GM04504 (cell line): ENCODE measurements at regions not wholly inside any gene's neighbourhood (a gene's known extent, or its start where the extent isn't known, plus 50 kb on each side); places are given as distances from the start of the nearest gene placed in this dataset.

ENCODE experiments used
- DNase-seq: peaks from one replicate; pipeline ENCODE4 v3.0.0-alpha.2; 2012; ENCODE audit warnings: low read depth

DNA sequence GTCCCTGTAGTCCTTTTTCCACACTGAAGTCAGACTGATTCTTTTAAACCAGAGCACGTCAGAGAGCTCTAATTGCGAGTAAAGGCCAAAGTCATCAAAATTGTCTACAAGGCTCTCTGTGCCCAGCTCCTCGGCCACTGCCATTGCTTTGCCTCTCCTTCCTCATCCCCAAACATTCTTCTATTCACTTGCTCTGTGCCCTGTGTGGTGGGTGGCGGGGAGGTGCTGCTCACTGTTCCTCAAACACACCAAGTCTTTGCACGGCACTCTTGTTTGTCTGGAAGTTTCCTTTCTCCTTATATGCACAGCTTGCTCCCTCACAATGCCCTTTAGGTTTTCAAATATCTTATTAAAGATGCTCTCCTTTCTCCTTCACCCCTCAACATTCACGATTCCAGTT is 100.1 kb upstream of the FSHR start:
- DNase-seq: no peak

DNA sequence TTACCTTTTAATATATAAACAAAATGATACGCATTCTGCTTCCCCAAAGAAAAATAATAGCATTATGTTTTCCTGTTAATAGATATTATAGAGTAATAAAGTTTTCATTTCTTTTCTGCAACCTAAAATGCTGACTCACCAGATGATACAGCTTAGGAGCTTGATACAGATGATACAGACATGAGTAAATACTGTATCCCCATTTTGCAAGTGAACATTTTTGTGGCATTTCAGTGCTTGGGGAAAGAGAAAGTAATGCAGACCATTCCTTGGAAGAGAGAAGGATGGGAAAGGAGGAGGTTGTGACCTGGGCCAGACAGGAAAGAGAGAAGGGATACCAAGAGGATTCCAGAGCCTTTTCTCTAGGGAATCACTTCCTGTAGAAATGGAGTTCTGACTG is 97.5 kb upstream of the FSHR start:
- peak; percentile 66 for DNase-seq

DNA sequence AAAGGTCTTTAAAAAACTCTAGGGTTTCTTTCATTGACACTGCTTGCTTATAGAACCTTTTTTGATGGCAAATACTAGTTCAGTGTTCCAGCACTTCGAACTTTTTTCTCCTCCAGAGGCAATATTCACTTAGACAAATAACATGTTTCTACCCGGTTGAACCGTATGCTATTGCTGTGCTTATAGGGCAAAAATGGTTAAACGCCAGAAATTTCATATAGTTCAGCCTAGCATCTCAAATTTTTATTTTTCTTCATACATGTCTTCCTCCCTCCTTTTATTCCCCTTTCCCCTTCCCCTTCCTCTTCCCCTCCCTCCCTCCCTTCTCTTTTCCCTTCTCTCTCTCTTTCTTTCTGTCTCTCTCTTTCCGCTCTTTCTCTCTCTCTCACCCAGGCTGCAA is 96.9 kb upstream of the FSHR start:
- DNase-seq: no peak

DNA sequence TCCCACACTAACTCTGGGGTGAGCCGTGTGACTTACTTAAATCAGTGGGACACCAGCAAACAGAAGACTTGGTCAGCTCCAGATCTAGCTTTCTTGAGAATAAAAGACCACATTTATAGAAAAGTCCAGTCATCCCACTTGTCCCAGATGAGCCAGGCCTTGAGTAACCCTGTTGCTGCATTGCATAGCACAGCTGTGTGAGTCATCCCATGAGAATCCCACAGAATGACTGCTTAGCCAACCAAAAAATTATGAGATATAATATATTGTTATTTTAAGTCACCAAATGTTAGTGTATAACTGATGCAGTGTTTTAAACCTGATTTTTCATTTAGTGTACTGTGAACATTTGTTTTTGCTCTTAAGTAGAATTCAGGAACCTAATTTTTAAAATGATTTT is 94.2 kb upstream of the FSHR start:
- DNase-seq: peak; percentile 90

DNA sequence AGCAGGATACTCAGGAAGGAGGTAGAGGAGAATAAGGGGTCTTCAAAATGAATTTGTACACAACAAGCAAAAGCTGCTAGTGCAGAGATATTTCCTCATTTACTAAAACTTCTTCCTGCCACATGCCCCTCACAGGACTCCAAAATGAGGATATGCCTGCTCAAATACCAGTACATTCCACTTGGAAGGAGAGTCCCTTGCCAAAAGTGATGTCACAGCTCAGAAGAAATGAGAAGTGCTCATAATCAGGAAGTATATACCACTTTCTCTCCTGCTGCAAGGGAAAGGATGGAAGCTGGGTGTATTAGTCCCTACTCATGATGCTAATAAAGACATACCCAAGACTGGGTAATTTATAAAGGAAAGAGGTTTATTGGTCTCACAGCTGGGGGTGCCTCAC is 87.7 kb upstream of the FSHR start:
- peak; percentile 17 for DNase-seq

DNA sequence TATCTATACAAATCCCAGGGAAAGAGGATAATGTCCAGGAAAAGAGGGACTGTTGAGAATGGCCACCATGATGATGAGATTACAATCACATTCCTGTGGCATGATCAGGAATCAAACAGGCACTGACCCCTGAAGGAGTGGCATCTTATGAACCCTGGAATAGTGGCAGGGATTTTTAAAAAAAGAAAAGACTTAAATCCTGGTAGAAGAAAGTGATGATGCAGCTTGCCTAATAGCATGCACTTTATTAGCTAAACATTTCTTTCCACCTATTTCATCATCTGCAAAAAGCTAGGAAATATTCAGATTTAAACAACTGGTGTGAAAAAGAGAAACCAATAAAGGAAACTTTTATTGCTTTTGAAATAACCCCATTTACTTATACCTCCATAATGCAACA is 87.2 kb upstream of the FSHR start:
- DNase-seq: no peak

DNA sequence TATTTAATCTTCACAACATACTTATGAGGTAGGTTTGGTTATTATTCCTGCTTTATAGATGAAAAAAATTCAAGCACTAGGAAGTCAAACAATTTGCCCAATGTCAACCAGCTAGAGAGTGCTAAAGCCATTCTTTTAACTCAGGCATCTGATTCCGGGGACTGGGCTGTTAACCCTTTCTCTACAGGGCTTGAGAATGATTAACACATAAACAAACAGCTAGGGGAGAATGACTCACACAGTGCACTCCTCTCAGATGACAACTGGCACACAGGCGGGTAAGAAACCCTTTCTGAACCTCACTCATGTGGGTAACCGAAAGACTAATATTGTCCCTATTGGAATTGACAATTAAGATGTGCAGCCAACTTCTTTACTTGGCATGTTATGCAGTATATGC is 86.3 kb upstream of the FSHR start:
- DNase-seq: no peak

DNA sequence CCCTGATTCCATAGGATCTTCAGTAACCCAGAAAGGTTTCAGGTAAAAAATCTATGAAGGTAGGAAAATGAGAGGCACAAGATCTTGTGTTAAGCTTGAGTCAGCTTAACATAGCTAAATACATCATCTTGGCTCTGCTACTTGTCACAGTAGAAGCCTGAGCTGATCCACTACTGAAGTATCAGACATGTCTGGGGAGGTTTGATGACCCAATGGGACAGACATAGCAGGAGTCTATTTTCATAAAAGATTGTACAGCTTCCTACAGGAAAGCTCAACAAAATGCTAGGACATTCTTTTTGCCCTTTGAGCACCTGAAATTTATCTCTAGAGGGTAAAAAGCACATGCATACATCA is 84.3 kb upstream of the FSHR start:
- no peak for DNase-seq

DNA sequence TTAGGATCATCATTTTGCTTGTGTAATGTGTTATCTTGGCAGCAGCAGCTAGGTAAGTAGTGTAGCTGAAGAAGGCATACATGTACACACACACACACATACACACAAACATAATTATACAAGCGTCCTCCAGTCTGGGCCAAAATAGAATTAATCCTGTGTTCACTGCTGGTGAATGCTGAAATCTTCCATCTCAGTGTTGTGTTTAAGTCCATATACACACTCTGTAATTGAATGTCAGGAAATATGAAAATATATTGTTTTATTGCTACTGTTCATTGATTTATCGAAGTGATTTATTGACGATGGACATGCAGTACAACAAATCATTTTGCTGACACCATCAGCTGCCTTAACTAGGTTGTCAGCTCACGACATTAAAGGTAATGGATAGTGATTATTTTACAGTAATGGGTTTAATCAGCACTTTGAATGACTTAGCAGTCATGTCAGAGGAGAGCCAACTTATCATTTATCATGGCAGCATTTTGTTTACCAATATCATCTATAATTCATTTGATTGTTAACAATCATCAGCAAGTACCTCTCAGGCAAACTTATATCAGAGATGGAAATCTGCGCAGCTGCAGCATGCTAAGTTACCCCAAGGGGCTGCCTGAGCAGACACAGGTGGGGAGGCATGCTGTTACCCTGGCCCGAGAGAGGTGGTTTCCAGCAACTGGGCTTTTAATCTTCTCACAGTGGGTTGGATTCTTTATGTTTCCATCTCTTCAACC is 83.7 kb upstream of the FSHR start:
- DNase-seq: no peak

DNA sequence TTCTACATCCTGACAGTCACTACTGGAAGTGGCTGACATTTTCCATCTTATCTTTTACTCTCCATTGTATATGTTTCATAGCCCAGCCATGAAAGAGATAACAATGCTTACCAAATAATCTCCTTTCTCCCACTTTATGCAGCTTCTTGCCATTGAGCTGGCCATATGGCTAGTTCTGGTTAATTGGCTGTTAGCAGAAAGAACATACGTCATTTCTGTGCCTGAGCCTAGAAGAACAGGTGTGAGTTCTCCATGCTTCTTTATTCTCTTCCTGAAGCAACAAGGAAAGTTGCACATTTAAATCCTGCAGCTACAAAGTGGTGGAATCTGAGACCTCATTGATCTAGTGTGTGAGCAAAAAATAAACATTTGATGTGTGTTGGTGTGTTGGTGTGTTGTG is 82.0 kb upstream of the FSHR start:
- DNase-seq: no peak

DNA sequence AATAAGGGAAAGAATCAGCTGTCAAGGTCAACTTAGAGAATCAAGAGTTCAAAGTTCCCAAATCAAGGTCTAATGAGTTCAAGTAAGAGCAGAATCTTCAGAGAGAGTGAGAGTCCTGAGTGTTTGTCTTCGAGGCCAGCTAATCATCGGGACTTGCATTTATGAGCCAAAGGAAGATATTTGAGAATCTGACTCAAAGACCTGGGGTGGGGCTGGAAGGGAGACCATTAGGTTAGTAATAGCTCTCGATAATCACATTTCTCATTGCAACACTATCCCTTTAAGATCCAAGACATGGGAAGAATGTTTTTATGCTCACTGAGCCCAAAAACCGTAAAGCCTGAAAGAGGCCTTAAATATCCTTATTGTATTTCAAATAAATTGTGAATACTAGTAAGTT is 72.0 kb upstream of the FSHR start:
- DNase-seq: no peak

DNA sequence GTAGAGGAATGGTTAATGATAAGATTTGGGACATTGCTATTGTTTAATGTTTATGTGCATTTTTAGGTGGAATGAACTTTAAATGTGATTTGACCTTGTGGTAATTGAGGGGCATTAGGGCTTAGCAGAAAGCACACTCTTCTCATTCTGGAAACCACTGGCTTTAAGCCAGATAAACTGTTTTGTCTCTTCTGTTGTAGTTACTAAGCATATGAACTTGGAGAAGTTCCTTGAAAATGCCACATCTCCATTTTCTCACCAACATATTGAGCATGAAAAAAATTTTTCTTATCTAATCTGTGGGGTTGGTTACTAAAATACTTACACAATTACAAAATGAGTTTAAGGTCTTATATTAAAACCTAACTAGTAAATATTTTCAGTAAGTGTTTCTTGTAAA is 70.8 kb upstream of the FSHR start:
- no peak for DNase-seq

DNA sequence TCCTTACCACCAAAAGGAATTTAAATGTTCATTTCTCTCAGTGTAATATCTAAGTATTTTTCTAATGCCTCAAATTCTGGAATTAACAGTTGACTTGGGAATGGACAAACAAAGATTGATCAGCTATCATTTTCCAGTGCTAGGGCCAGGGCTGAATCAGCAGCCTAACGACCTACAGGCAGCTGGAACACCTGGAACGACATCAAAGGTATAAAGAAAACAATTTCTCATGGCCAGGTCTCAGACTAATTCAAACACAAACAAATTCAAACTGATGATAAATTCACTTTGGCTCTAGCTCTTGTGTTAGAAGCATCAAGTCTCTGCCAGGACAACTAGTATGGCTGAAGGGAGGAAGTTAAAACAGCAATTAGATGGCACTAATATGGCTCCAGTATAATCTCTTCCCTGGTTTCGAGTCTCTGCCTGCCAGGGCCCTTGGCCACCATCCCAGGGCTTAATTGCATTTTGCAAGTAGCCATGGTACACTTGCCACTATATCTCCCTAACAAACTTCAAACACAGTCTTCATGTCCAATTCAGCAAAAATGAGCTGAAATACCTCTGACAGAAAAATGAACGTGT is 70.2 kb upstream of the FSHR start:
- no peak for DNase-seq

DNA sequence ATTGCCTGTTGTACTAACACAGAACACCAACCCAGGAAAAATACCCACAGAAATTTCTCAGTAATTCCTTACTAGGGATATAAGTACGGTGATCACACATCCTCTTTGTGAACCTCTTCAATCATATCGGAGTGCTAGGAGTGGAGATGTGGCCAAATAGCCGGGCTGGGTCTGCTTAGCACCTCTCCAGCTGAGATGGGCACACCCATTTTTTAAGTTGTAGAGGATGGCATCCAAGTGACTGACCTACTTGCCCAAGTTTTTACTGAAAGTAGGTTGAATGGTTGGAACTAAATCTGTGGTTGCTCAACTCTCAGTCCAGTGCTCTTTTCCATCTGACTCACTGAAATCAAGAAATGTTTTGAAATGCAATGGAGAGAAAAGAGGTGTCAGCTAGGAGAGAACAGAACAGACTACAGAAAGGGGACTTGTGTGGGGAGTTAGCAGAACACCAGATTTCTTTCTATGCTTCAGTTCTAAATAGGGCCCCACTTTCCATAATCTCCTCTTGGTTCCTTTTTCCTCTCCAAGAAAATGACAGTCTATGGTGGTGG is 68.7 kb upstream of the FSHR start:
- DNase-seq: no peak

DNA sequence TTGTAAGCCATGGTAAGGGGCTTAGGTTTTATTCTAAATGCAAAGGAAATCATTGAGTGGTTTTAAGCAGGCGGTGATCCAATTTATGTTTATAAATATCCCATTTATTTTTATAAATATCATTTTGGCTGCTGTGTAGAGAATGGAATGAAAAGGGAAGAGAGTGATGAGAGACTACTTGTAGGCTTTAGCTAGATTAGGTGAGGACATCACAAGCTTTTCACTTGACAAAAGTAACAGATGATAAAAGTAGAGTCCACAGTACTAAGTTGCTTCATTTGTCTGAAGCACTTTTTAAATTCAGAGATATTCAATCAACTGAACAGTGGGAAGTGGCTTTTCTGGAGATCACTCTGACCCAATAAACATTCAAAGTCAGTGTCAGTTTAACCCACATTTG is 65.4 kb upstream of the FSHR start:
- no peak for DNase-seq

DNA sequence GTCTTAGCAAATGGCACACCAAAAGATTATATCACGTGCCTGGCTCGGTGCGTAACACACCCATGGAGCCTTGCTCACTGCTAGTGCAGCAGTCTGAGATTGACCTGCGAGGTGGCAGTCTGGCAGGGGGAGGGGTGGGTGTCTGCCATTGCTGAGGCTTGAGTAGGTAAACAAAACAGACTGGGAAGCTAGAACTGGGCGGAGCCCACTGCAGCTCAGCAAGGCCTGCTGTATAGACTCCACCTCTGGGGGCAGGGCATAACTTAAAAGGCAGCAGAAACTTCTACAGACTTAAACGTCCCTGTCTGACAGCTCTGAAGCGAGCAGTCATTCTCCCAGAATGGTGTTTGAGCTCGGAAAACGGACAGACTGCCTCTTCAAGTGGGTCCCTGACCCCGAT is 55.9 kb upstream of the FSHR start:
- DNase-seq: no peak

DNA sequence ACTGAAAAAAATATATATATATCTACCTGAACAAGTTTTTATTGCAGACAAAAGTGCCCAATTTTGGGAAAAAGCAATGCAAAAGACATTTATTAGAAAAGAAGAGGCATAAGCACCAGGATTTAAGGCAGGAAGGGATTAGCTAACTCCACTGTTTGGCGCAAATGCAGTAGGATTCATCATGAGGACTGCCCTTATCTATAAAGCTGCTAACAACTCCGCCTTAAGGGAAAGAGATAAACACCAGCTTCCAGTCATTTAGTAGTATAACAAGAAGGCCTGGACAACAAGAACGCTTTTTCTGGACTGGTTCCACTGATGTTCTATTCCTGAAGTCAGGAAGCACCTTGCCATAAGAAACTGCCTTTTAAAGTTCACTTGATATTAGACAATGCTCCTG is 52.9 kb upstream of the FSHR start:
- no peak for DNase-seq
